GM12875 (cell line): ENCODE measurements at regions not wholly inside any gene's neighbourhood (a gene's known extent, or its start where the extent isn't known, plus 50 kb on each side); places are given as distances from the start of the nearest gene placed in this dataset.

ENCODE experiments used
- H3K4me3 ChIP-seq: one replicate; pipeline ENCODE4 v1.5.1; 2011; ENCODE audit warnings: low read depth, low read length, control low read depth
- TF ChIP-seq, protein P1 (sequence below): IDR thresholded peaks from 2 replicates; pipeline ENCODE4 v1.5.1; 2011; ENCODE audit warnings: low read depth, mild to moderate bottlenecking, control low read depth, inconsistent platforms, low read length, moderate library complexity, borderline replicate concordance; ENCODE audit not compliant: insufficient read depth

- no peak overlapping the region for H3K4me3 ChIP-seq
- TF ChIP-seq, protein P1, sequence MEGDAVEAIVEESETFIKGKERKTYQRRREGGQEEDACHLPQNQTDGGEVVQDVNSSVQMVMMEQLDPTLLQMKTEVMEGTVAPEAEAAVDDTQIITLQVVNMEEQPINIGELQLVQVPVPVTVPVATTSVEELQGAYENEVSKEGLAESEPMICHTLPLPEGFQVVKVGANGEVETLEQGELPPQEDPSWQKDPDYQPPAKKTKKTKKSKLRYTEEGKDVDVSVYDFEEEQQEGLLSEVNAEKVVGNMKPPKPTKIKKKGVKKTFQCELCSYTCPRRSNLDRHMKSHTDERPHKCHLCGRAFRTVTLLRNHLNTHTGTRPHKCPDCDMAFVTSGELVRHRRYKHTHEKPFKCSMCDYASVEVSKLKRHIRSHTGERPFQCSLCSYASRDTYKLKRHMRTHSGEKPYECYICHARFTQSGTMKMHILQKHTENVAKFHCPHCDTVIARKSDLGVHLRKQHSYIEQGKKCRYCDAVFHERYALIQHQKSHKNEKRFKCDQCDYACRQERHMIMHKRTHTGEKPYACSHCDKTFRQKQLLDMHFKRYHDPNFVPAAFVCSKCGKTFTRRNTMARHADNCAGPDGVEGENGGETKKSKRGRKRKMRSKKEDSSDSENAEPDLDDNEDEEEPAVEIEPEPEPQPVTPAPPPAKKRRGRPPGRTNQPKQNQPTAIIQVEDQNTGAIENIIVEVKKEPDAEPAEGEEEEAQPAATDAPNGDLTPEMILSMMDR = no peak
Observed at GRCh38 chr11:42023267-42023666, 563.8 kb upstream of the LRRC4C start.

DNA sequence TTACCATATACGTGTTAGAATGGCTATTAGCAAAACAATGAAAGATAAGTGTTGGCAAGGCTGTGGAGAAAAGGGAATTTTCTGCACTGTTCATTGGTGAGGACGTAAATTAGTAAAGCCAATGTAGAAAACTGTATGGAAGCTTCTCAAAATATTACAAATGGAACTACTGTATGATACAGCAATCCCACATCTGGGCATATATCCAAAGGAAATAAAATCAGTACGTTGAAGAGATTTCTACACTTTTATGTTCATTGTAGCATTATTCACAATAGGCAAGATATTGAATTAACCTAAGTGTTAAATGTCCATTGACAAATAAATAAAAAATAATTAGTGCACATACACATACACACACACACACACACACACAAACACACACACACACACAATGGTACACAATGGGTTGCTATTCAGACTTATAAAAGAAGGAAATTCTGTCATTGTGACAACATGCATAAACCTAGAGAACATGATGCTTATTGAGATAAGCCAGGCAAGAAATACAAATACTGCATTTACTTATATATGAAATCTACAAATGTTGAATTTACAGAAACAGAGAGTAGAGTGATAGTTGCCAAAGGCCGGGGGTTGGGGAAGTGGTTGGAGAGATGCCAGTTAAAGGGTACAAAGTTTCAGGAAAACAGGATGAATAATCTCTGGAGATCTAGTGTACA is 565.8 kb upstream of the LRRC4C start:
- no peak overlapping the region for H3K4me3 ChIP-seq
- TF ChIP-seq, protein P1 = no peak

- TF ChIP-seq, protein P1 = no peak
Observed at GRCh38 chr11:42034826-42035225, 575.4 kb upstream of the LRRC4C start.

GRCh38 chr11:42036201-42036600 is 576.7 kb upstream of the LRRC4C start:
- TF ChIP-seq, protein P1 = no peak
- H3K4me3 ChIP-seq = no peak overlapping the region

More at GRCh38 chr11:42034826-42035225, 575.4 kb upstream of the LRRC4C start:
- no peak overlapping the region for H3K4me3 ChIP-seq

- H3K4me3 ChIP-seq = no peak overlapping the region
- TF ChIP-seq, protein P1 = no peak
Observed at GRCh38 chr11:42043312-42043711, 583.9 kb upstream of the LRRC4C start.

DNA sequence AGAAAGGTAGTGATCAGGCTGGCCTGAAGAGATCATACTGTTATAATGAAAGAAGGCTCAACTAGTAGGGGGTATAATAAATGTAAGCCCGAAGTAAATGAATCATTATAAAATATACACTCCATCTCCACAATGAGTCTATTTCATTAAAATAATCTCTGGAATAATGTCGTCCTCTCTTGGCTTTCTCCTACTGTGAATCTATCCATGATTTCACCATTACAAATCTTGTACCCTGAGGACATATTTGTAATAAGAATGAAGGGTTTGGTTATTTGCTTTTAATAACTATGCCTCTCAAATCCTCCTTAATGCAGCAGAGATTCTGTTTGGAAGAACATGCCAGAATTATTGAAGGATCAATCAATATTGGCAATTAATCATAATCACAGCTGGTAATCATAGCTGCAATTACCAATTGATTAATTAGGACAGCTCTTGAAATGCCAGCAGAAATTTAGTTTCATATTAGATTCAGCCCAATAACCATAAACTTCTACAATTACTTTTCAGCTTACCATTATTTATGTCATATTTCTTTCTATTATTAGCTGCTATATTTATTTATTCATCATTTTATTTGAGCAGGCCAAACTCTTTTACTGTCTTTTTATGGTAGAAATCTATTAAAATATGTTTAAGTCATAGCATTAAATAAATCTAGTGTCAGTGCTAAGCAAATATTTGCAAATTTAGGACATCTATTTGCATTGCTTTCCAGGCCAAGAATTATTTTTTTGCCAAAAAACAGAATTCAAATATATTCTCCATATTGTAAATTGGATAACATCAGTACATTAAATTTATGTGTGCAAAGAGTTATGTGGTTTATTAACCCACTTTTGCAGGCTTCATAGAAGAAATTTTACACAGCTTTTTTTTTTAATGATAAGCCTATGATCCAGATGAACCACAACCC is 588.4 kb upstream of the LRRC4C start:
- no peak overlapping the region for H3K4me3 ChIP-seq
- TF ChIP-seq, protein P1 = no peak
